SJSA1 (cell line): ENCODE measurements at regions not wholly inside any gene's neighbourhood (a gene's known extent, or its start where the extent isn't known, plus 50 kb on each side); places are given as distances from the start of the nearest gene placed in this dataset.

Source experiments
- DNase-seq, 2 experiments: peaks; one replicate each; pipeline ENCODE4 v3.0.0-alpha.2; 2015 to 2020; ENCODE audit warnings: low spot score in 2 of 2, low read depth in 1 of 2
- H3K27ac ChIP-seq: fragments of 250-450 bp; sonication (Bioruptor Pico); 2 replicates; pipeline ENCODE4 v1.5.1; 2020; ENCODE audit warnings: mild to moderate bottlenecking, moderate library complexity
- H3K27me3 ChIP-seq: fragments of 250-450 bp; sonication (Bioruptor Pico); replicated peaks from 2 replicates; pipeline ENCODE4 v1.5.1; 2020; ENCODE audit warnings: mild to moderate bottlenecking, moderate library complexity
- H3K36me3 ChIP-seq: fragments of 250-450 bp; sonication (Bioruptor Pico); 2 replicates; pipeline ENCODE4 v1.5.1; 2020; ENCODE audit warnings: mild to moderate bottlenecking
- H3K4me1 ChIP-seq: fragments of 250-450 bp; sonication (Bioruptor Pico); replicated peaks from 2 replicates; pipeline ENCODE4 v1.6.1; 2021; ENCODE audit warnings: mild to moderate bottlenecking
- H3K4me3 ChIP-seq: fragments of 250-450 bp; sonication (Bioruptor Pico); 2 replicates; pipeline ENCODE4 v1.5.1; 2020; ENCODE audit warnings: mild to moderate bottlenecking
- H3K9me3 ChIP-seq: fragments of 250-450 bp; sonication (Bioruptor Pico); replicated peaks from 2 replicates; pipeline ENCODE4 v1.5.1; 2020; ENCODE audit warnings: mild to moderate bottlenecking

- peaks cover 7% of the 10 kb centered on the region; the same call in 1 of the 2 replicates for H3K4me1 ChIP-seq
- H3K27ac ChIP-seq, result no peak overlapping the region
- no peak overlapping the region for H3K4me3 ChIP-seq
- no peaks in the 10 kb centered on the region for H3K36me3 ChIP-seq
- H3K9me3 ChIP-seq, result no peaks in the 10 kb centered on the region
- DNase-seq, result no peak
- H3K27me3 ChIP-seq, result no peaks in the 10 kb centered on the region
These were observed 396.8 kb upstream of the HS3ST5 start for GRCh38 chr6:114739656-114740055.

DNA sequence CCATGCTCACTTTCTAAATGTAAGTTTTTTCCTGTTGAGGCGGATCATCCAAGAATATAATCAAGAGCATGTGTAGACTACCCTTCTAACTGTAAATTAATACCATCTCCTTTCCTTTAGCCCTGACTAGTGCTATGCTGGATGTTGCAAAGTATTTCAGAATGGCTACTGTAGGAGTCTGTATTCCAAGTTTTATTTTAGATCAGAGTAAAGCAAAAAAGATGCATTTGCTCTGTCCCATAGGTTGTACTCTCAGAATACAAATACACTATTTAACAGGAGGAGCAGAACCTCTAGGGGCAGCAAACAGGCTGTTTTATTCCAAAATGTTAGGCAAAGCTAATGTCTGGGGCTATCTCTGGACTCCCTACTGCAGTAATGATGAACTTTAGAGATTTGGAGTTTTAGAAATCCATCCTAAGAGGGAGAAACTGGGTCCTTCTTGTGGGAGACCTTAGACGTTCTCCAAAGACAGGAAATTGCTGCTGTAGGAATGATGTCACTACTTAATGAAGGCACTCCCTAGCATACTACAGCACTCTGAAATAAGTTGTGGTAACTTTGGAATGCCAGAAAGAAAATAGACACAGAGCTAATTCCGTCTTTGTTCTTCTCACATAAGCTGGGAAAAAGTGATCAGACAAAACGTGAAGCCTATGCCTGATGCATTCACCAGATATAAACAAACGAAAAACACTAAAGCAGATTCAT lies 392.4 kb upstream of the HS3ST5 start:
- peak in 1 of 2 experiments; percentile 21 for DNase-seq
- H3K27me3 ChIP-seq, result no peaks in the 10 kb centered on the region
- H3K4me1 ChIP-seq, result peaks cover 7% of the 10 kb centered on the region; the same call in 1 of the 2 replicates
- no peak overlapping the region for H3K27ac ChIP-seq
- H3K36me3 ChIP-seq, result no peaks in the 10 kb centered on the region
- no peaks in the 10 kb centered on the region for H3K9me3 ChIP-seq
- H3K4me3 ChIP-seq, result no peak overlapping the region

GRCh38 chr6:114733596-114733995 lies 390.8 kb upstream of the HS3ST5 start:
- Histone ChIP-seq H3K27me3 (no peaks in the 10 kb centered on the region), H3K27ac (no peak overlapping the region), H3K36me3 (no peaks in the 10 kb centered on the region), H3K4me1 (peaks cover 7% of the 10 kb centered on the region; the same call in 1 of the 2 replicates), H3K9me3 (no peaks in the 10 kb centered on the region), H3K4me3 (no peak overlapping the region)
- no peak for DNase-seq

GRCh38 chr6:114718716-114719270 lies 376.0 kb upstream of the HS3ST5 start:
- Histone ChIP-seq H3K4me1 (no peaks in the 10 kb centered on the region), H3K9me3 (no peaks in the 10 kb centered on the region), H3K27ac (no peak overlapping the region), H3K36me3 (no peaks in the 10 kb centered on the region), H3K27me3 (peaks cover 4% of the 10 kb centered on the region), H3K4me3 (no peak overlapping the region)
- no peak for DNase-seq

GRCh38 chr6:114718186-114718585 lies 375.4 kb upstream of the HS3ST5 start:
- no peak overlapping the region for H3K27ac ChIP-seq
- no peaks in the 10 kb centered on the region for H3K4me1 ChIP-seq
- H3K27me3 ChIP-seq, result peaks cover 4% of the 10 kb centered on the region
- H3K9me3 ChIP-seq, result no peaks in the 10 kb centered on the region
- no peak overlapping the region for H3K4me3 ChIP-seq
- H3K36me3 ChIP-seq, result no peaks in the 10 kb centered on the region
- no peak for DNase-seq

- Histone ChIP-seq H3K4me3 (no peak overlapping the region), H3K27ac (no peak overlapping the region), H3K27me3 (peaks cover 4% of the 10 kb centered on the region), H3K4me1 (no peaks in the 10 kb centered on the region), H3K9me3 (no peaks in the 10 kb centered on the region), H3K36me3 (no peaks in the 10 kb centered on the region)
- DNase-seq, result no peak
These were observed 372.1 kb upstream of the HS3ST5 start for GRCh38 chr6:114714836-114715507.

GRCh38 chr6:114713690-114714089 lies 370.9 kb upstream of the HS3ST5 start:
- H3K4me1 ChIP-seq, result no peaks in the 10 kb centered on the region
- no peak overlapping the region for H3K27ac ChIP-seq
- H3K4me3 ChIP-seq, result no peak overlapping the region
- no peaks in the 10 kb centered on the region for H3K9me3 ChIP-seq
- H3K27me3 ChIP-seq, result peaks cover 4% of the 10 kb centered on the region
- no peaks in the 10 kb centered on the region for H3K36me3 ChIP-seq
- no peak for DNase-seq

- Histone ChIP-seq H3K36me3 (no peaks in the 10 kb centered on the region), H3K27me3 (peaks cover 4% of the 10 kb centered on the region), H3K4me1 (no peaks in the 10 kb centered on the region), H3K27ac (no peak overlapping the region), H3K9me3 (no peaks in the 10 kb centered on the region), H3K4me3 (no peak overlapping the region)
- no peak for DNase-seq
These were observed 369.4 kb upstream of the HS3ST5 start for GRCh38 chr6:114712129-114712662.

DNA sequence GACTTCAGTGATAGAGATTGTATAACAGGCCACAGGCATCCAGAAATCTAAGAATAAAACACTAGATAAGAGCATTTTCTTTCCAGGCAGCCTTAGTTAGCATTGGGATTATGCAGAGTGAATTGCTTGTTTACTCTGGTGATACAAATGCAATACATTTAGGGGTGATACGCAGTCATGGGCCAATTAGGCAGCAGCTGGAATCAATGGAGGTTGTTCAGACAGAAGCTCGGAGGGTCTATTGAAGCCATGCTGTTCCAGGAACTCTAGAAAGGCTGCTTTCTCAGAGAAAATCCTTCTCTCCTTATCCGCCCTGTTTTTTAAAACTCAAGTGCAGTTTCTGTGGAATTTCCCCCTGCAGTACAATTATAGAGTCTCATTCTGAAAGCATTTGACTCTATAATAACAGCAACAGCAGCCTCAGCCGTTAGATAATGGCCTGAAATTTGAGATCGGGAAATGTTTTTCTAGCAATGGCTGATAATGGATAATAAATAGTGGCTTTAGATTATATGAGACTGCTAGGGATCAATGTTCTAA lies 364.3 kb upstream of the HS3ST5 start:
- H3K27ac ChIP-seq, result no peak overlapping the region
- H3K27me3 ChIP-seq, result no peaks in the 10 kb centered on the region
- H3K9me3 ChIP-seq, result no peaks in the 10 kb centered on the region
- no peaks in the 10 kb centered on the region for H3K4me1 ChIP-seq
- DNase-seq, result no peak
- no peak overlapping the region for H3K4me3 ChIP-seq
- no peaks in the 10 kb centered on the region for H3K36me3 ChIP-seq

DNA sequence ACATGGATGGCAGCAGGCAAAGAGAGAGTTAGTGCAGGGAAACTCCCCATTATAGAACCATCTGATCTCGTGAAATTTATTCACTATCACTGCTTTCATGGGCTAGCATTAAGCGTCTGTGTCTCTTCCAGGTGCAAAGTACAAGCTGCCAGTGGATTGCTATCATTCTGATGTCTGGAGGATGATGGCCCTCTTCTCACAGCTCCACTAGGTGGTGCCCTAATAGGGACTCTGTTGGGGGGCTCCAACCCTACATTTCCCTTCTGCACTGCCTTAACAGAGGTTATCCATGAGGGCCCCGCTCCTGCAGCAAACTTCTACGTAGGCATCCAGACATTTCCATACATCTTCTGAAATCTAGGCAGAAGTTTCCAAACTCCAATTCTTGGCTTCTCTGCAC lies 347.8 kb upstream of the HS3ST5 start:
- Histone ChIP-seq H3K4me1 (no peaks in the 10 kb centered on the region), H3K27ac (no peak overlapping the region), H3K9me3 (no peaks in the 10 kb centered on the region), H3K4me3 (no peak overlapping the region), H3K36me3 (no peaks in the 10 kb centered on the region), H3K27me3 (no peaks in the 10 kb centered on the region)
- no peak for DNase-seq

DNA sequence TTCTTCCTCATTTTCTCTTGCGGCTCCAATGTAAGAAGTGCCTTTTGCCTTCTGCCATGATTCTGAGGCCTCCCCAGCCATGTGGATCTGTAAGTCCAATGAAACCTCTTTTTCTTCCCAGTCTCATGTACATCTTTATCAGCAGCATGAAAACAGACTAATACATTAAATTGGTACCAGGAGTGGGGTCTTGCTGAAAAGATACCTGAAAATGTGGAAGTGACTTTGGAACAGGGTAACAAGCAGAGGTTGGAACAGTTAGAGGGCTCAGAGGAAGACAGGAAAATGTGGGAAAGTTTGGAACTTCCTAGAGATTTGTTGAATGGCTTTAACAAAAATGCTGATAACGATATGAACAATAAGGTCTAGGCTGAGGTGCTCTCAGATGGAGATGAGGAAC lies 316.7 kb upstream of the HS3ST5 start:
- Histone ChIP-seq H3K9me3 (0 out of 2 replicates have a peak, but pooled peaks cover 3% of the 10 kb centered on the region), H3K36me3 (no peaks in the 10 kb centered on the region), H3K4me3 (no peak overlapping the region), H3K4me1 (no peaks in the 10 kb centered on the region), H3K27me3 (peaks cover 3% of the 10 kb centered on the region; the same call in 1 of the 2 replicates), H3K27ac (no peak overlapping the region)
- no peak for DNase-seq

DNA sequence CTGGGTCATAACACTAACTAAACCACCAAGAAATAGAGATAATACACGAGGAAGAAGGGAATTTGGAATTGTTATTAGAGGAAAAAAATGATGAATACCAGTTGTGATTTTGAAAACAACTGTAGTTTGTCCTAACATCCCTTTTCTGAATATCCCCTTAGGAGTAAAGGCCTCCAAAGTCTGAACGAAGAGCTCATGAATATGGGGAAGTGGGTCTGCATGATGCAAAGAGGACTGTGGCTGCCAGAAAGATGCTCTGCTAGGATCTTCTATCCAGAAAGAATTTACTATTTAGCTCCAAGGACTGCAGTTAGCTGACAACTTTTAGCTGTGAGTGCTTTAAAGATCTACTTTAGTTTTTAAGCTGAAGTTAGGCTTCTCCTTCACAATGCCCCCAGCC lies 308.8 kb upstream of the HS3ST5 start:
- H3K4me1 ChIP-seq, result no peaks in the 10 kb centered on the region

DNA sequence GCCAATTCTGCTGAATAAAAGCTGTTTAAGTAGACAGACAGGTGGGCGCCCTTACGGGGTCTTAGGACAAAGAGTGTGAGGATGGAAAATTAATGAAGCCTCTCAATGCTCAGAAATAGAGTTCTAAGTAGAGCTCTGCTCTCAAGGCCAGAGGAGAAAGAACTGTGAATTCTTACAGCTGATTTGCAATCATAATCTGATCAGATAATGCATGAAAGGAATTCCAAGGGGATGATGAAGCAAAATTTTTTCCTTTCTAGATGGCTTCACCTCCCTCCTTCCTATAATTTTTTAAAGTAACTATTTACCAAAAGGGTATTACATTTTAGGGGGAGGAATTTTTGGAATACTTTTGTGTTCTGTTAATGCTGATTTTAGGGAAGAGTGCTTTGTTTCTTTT lies 308.1 kb upstream of the HS3ST5 start:
- Histone ChIP-seq H3K27ac (no peak overlapping the region), H3K4me1 (no peaks in the 10 kb centered on the region), H3K27me3 (peaks cover 6% of the 10 kb centered on the region; the same call in 1 of the 2 replicates), H3K4me3 (no peak overlapping the region), H3K9me3 (no peaks in the 10 kb centered on the region), H3K36me3 (no peaks in the 10 kb centered on the region)
- no peak for DNase-seq

More for the DNA sequence above, 308.8 kb upstream of the HS3ST5 start:
- DNase-seq, result no peak
- no peak overlapping the region for H3K4me3 ChIP-seq
- no peaks in the 10 kb centered on the region for H3K9me3 ChIP-seq
- peaks cover 6% of the 10 kb centered on the region; the same call in 1 of the 2 replicates for H3K27me3 ChIP-seq
- no peak overlapping the region for H3K27ac ChIP-seq
- no peaks in the 10 kb centered on the region for H3K36me3 ChIP-seq

- no peak for DNase-seq
- Histone ChIP-seq H3K27me3 (peaks cover 3% of the 10 kb centered on the region; the same call in 1 of the 2 replicates), H3K4me3 (no peak overlapping the region), H3K4me1 (no peaks in the 10 kb centered on the region), H3K27ac (no peak overlapping the region), H3K36me3 (no peaks in the 10 kb centered on the region), H3K9me3 (no peaks in the 10 kb centered on the region)
These were observed 306.5 kb upstream of the HS3ST5 start for GRCh38 chr6:114649298-114649697.
